Activated CD4-positive, alpha-beta memory T cell treated with anti-CD3 and anti-CD28 coated beads for 36 hours (primary cell): ENCODE measurements at regions not wholly inside any gene's neighbourhood (a gene's known extent, or its start where the extent isn't known, plus 50 kb on each side); places are given as distances from the start of the nearest gene placed in this dataset.

Experiments
- CTCF ChIA-PET: fragments of 350-600 bp; sonication (Branson Sonifier 250); formaldehyde crosslinking; loops from one replicate; lab custom pipeline; 2021; ENCODE audit warnings: antibody characterized with exemption, inconsistent platforms; lab: Charles Lee
- POLR2A ChIA-PET: fragments of 350-600 bp; sonication (Branson Sonifier 250); formaldehyde crosslinking; loops from one replicate; lab custom pipeline; 2021; ENCODE audit warnings: antibody characterized with exemption; lab: Charles Lee
- DNase-seq: peaks from one replicate; pipeline ENCODE4 v3.0.0-alpha.2; 2020
- H3K27ac Mint-ChIP-seq: one replicate; pipeline ENCODE4 v1.8.0; 2021; ENCODE audit warnings: mixed read lengths
- H3K27me3 Mint-ChIP-seq: one replicate; pipeline ENCODE4 v1.8.0; 2021; ENCODE audit warnings: mixed read lengths
- H3K36me3 Mint-ChIP-seq: one replicate; pipeline ENCODE4 v1.8.0; 2021; ENCODE audit warnings: mixed read lengths
- H3K4me1 Mint-ChIP-seq: one replicate; pipeline ENCODE4 v1.8.0; 2021; ENCODE audit warnings: low read depth, mixed read lengths
- H3K4me3 Mint-ChIP-seq: one replicate; pipeline ENCODE4 v1.8.0; 2021; ENCODE audit warnings: mild to moderate bottlenecking, mixed read lengths
- H3K9me3 Mint-ChIP-seq: one replicate; pipeline ENCODE4 v1.8.0; 2021; ENCODE audit warnings: mixed read lengths
- intact Hi-C: fragments of 100-400 bp; cut with micrococcal nuclease; formaldehyde crosslinking; loops from one replicate; pipeline ENCODE4 v1.15.1; 2023

DNA sequence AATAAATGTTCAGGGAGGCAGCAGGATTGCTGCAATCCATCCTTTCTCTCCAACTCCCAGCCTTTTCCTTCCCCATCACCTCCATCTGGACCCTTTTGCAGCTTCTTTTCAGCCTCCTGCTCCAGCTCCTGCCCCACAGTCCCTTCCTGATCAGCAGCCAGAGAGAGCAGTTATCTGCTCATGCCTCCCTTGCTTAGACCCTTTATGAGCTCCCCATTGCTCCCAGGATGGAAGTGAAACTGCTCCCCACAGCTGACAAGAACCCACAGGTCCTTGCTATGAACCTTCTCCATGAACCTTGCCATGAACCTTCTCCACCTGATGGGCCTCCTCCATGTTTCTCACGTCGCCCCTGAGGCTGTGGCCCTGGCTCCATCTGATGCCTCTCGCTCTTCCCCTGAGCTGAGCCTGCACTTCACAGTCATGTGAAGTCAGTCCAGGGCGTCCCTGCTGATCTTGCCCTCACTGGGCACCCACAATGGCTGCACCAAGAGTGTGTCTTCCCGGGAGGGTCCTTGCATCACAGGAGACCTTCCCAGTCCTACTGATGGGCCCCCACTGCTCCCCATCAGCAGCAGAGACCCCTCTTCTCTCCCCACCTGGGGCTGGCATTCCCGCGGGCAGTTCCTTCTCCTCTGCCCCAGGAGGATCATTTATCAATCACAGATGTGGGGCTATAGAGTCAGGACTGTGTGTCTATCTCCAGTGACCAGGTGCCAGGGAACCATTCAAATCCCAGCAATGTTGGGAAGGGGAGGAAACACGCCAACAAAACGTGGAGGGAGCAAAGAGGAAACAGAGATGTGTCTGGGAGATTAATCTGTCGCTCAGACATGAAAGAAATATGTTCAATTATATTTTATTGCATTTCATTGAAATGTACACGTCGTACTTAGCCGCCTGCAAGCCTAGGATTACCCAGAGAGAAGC, 73.1 kb downstream of the MATN1 start:
- ChIA-PET POLR2A (no interaction called here), CTCF (no interaction called here)
- peaks cover 33% of the 10 kb centered on the region for H3K27me3 Mint-ChIP-seq
- H3K36me3 Mint-ChIP-seq: no peaks in the 10 kb centered on the region
- no peak overlapping the region for H3K27ac Mint-ChIP-seq
- DNase-seq: no peak
- no peaks in the 10 kb centered on the region for H3K9me3 Mint-ChIP-seq
- H3K4me3 Mint-ChIP-seq: no peak overlapping the region
- intact Hi-C loops: no loop called here
- peaks cover 5% of the 10 kb centered on the region for H3K4me1 Mint-ChIP-seq

DNA sequence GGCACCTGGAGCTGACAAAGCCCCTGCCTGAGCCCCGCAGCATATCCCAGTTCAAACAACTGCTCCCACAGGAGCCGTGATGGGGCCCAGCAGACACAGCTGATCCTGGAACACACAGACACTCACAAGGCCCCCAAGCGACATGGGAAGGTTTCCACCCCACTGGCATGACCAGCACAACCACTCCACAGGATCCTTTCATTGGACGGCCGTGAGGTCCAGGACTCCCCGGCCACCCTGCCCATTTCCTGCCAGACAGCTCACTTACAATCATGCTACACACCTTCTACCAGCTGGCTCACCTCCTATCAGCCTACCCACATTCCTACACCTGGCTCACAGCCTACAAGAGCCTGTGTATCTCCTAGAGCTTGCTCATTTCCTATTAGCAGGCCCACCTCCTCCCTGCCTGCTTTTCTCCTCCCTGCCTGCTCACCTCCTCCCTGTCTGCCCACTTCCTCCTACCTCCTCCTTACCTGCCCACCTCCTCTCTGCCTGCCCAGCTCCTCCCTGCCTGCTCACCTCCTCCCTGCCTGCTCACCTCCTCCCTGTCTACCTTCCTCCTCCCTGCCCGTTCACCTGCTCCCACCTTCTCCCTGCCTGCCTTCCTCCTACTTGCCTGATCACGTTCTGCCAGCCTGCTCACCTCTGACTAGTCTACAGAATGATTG, 73.9 kb downstream of the MATN1 start:
- Mint-ChIP-seq H3K27me3 (peaks cover 34% of the 10 kb centered on the region), H3K9me3 (no peaks in the 10 kb centered on the region), H3K36me3 (no peaks in the 10 kb centered on the region), H3K4me1 (peaks cover 5% of the 10 kb centered on the region), H3K27ac (no peak overlapping the region), H3K4me3 (no peak overlapping the region)
- ChIA-PET POLR2A (no interaction called here), CTCF (no interaction called here)
- DNase-seq: no peak
- intact Hi-C loops: no loop called here

- POLR2A ChIA-PET: no interaction called here
- intact Hi-C loops: no loop called here
- no peaks in the 10 kb centered on the region for H3K36me3 Mint-ChIP-seq
- no peak for DNase-seq
- peaks cover 5% of the 10 kb centered on the region for H3K4me1 Mint-ChIP-seq
- CTCF ChIA-PET: no interaction called here
- no peak overlapping the region for H3K27ac Mint-ChIP-seq
- H3K9me3 Mint-ChIP-seq: no peaks in the 10 kb centered on the region
- H3K4me3 Mint-ChIP-seq: no peak overlapping the region
- peaks cover 40% of the 10 kb centered on the region for H3K27me3 Mint-ChIP-seq
Observed at GRCh38 chr1:30648408-30649000, 74.9 kb downstream of the MATN1 start.

- intact Hi-C loops: no loop called here
- no peaks in the 10 kb centered on the region for H3K36me3 Mint-ChIP-seq
- H3K4me3 Mint-ChIP-seq: no peak overlapping the region
- no peak for DNase-seq
- ChIA-PET POLR2A (no interaction called here), CTCF (no interaction called here)
- H3K27ac Mint-ChIP-seq: no peak overlapping the region
- peaks cover 36% of the 10 kb centered on the region for H3K27me3 Mint-ChIP-seq
- no peaks in the 10 kb centered on the region for H3K9me3 Mint-ChIP-seq
- H3K4me1 Mint-ChIP-seq: peaks cover 5% of the 10 kb centered on the region
Observed at GRCh38 chr1:30645807-30646206, 77.6 kb downstream of the MATN1 start.

DNA sequence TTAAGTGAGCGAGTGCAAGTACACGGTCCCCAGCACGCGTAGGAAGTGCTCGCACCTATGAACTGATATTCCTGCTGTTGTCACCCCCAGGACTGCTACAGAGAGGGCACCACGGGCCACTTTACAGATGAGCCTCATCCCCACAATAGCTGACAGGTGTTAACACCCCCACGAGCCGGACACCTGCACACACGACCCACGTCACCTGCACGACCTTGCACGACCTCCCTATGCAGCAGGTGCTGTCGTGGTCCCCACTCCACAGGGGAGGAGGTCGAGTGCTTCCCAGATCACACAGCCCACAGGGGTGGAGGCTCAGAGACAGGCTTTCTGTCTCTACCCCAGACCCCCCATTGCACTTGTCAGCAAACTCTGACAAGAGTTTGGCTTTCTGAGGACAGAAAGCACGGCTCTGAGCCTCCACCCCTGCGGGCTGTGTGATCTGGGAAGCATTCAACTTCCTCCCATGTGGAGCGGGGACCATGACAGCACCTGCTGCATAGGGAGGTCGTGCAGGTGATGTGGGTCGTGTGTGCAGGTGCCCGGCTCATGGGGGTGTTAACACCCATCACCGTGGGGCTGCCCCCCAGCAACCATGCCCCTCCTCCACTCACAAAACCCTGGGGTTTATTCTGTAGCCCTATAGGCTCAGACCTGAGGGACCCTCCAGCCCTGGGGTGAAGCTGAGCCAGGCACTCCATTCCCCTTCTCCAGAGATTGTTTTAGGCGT, 80.8 kb downstream of the MATN1 start:
- DNase-seq: no peak
- peaks cover 25% of the 10 kb centered on the region for H3K27me3 Mint-ChIP-seq
- intact Hi-C loops: no loop called here
- POLR2A ChIA-PET: no interaction called here
- H3K36me3 Mint-ChIP-seq: no peaks in the 10 kb centered on the region
- CTCF ChIA-PET: no interaction called here
- H3K4me3 Mint-ChIP-seq: no peak overlapping the region
- no peak overlapping the region for H3K27ac Mint-ChIP-seq
- H3K4me1 Mint-ChIP-seq: no peaks in the 10 kb centered on the region
- no peaks in the 10 kb centered on the region for H3K9me3 Mint-ChIP-seq

GRCh38 chr1:30641572-30642353, 81.6 kb downstream of the MATN1 start:
- intact Hi-C loops: no loop called here
- ChIA-PET POLR2A (no interaction called here), CTCF (no interaction called here)
- no peaks in the 10 kb centered on the region for H3K36me3 Mint-ChIP-seq
- H3K4me1 Mint-ChIP-seq: no peaks in the 10 kb centered on the region
- no peak for DNase-seq
- H3K4me3 Mint-ChIP-seq: no peak overlapping the region
- H3K27me3 Mint-ChIP-seq: peaks cover 24% of the 10 kb centered on the region
- no peaks in the 10 kb centered on the region for H3K9me3 Mint-ChIP-seq
- H3K27ac Mint-ChIP-seq: no peak overlapping the region

DNA sequence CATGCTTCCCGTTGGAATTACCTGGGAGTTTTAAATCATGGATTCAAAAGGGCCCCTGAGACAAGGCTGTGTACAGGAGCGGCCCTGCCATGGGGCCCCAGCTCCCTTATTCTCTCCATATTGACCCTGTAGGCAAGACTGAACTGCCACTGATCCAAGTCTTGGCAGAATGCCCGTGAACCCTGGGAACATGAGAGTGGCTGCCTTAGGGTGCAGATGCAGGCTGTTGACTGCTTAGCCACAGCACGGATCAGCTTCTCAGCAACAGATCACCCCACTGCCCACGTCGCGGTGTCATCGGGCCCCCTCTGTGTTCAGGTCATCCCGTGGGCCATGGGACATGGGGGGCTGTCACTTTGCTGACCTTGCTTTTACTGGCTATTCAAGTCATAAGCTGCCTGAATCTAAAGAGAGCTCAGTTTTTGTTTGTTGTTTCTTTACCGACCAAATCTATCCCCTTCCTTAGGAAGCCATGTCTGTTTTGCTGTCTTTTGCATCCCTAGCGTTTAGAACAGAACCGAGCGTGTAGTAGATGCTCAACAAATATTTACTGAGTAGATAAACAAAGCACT, 83.4 kb downstream of the MATN1 start:
- Mint-ChIP-seq H3K4me1 (no peaks in the 10 kb centered on the region), H3K9me3 (no peaks in the 10 kb centered on the region), H3K27ac (no peak overlapping the region), H3K4me3 (no peak overlapping the region), H3K36me3 (no peaks in the 10 kb centered on the region), H3K27me3 (peaks cover 10% of the 10 kb centered on the region)
- POLR2A ChIA-PET: no interaction called here
- CTCF ChIA-PET: no interaction called here
- no peak for DNase-seq
- intact Hi-C loops: no loop called here

DNA sequence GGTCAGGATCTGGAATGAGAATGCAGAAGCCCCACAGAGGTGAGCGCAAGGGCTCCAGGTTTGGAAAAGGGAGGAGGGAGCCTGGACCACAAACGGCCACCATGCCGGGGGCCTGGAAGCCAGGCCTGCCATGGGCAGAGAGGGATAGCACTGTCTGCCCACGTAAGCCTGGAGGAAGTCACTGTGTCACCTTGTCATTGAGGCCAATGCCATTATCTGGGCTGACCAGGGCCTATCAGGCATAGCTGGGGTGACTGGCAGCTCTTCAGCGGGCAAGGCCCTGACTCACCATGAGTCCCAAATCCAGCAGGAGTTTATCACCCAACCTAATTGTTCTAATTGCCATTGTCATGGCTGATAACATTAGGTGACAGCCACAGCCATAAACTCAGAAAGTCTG, 84.6 kb downstream of the MATN1 start:
- no peaks in the 10 kb centered on the region for H3K9me3 Mint-ChIP-seq
- CTCF ChIA-PET: no interaction called here
- peaks cover 5% of the 10 kb centered on the region for H3K27me3 Mint-ChIP-seq
- H3K36me3 Mint-ChIP-seq: no peaks in the 10 kb centered on the region
- intact Hi-C loops: no loop called here
- no peak overlapping the region for H3K4me3 Mint-ChIP-seq
- POLR2A ChIA-PET: no interaction called here
- H3K4me1 Mint-ChIP-seq: no peaks in the 10 kb centered on the region
- no peak for DNase-seq
- H3K27ac Mint-ChIP-seq: no peak overlapping the region

GRCh38 chr1:30638086-30638485, 85.3 kb downstream of the MATN1 start:
- CTCF ChIA-PET: no interaction called here
- intact Hi-C loops: no loop called here
- Mint-ChIP-seq H3K4me1 (no peaks in the 10 kb centered on the region), H3K36me3 (no peaks in the 10 kb centered on the region), H3K27ac (no peak overlapping the region), H3K9me3 (no peaks in the 10 kb centered on the region), H3K27me3 (peaks cover 3% of the 10 kb centered on the region), H3K4me3 (no peak overlapping the region)
- DNase-seq: no peak
- POLR2A ChIA-PET: no interaction called here

- Mint-ChIP-seq H3K27ac (no peak overlapping the region), H3K4me1 (no peaks in the 10 kb centered on the region), H3K4me3 (no peak overlapping the region), H3K27me3 (peaks cover 2% of the 10 kb centered on the region), H3K9me3 (no peaks in the 10 kb centered on the region), H3K36me3 (no peaks in the 10 kb centered on the region)
- ChIA-PET CTCF (no interaction called here), POLR2A (no interaction called here)
- no peak for DNase-seq
- intact Hi-C loops: no loop called here
Observed at GRCh38 chr1:30637183-30637980, 86.0 kb downstream of the MATN1 start.

DNA sequence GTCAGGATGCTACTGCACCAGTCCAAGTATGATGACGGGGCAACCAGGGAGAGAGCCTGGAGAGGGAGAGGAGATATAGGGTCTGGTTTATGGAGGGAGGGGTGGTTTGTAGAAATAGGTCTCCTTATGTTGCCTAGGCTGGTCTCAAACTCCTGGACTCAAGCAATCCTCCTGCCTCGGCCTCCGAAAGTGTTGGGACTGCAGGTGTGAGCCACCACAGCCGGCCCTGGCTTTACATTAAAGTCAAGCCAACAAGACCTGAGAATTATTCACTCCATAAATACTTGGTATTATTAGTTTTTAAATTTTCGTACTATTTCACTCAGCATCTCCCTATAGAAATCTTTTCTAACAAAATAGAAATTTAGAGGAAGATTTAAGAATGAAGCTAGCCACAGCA, 86.8 kb downstream of the MATN1 start:
- intact Hi-C loops: no loop called here

More for the DNA sequence above, 86.8 kb downstream of the MATN1 start:
- DNase-seq: no peak
- H3K4me3 Mint-ChIP-seq: no peak overlapping the region
- no peak overlapping the region for H3K27ac Mint-ChIP-seq
- no peaks in the 10 kb centered on the region for H3K4me1 Mint-ChIP-seq
- no peaks in the 10 kb centered on the region for H3K27me3 Mint-ChIP-seq
- H3K9me3 Mint-ChIP-seq: no peaks in the 10 kb centered on the region
- no peaks in the 10 kb centered on the region for H3K36me3 Mint-ChIP-seq
- ChIA-PET CTCF (no interaction called here), POLR2A (no interaction called here)
